SJCRH30 (cell line): ENCODE measurements at regions not wholly inside any gene's neighbourhood (a gene's known extent, or its start where the extent isn't known, plus 50 kb on each side); places are given as distances from the start of the nearest gene placed in this dataset.

ENCODE experiments used
- DNase-seq, 2 experiments: peaks; one replicate each; pipeline ENCODE4 v3.0.0-alpha.2; 2015 to 2020
- H3K27ac ChIP-seq: fragments of 250-450 bp; sonication (Bioruptor Pico); 2 replicates; pipeline ENCODE4 v1.5.1; 2020; ENCODE audit warnings: mild to moderate bottlenecking, moderate library complexity
- H3K27me3 ChIP-seq: fragments of 250-450 bp; sonication (Bioruptor Pico); 2 replicates; pipeline ENCODE4 v1.5.1; 2020; ENCODE audit warnings: mild to moderate bottlenecking, moderate library complexity
- H3K36me3 ChIP-seq: fragments of 250-450 bp; sonication (Bioruptor Pico); 2 replicates; pipeline ENCODE4 v1.5.1; 2020; ENCODE audit warnings: mild to moderate bottlenecking, moderate library complexity
- H3K4me1 ChIP-seq: fragments of 250-450 bp; sonication (Bioruptor Pico); 2 replicates; pipeline ENCODE4 v1.5.1; 2020; ENCODE audit warnings: mild to moderate bottlenecking, moderate library complexity
- H3K4me3 ChIP-seq: fragments of 250-450 bp; sonication (Bioruptor Pico); 2 replicates; pipeline ENCODE4 v1.5.1; 2020; ENCODE audit warnings: mild to moderate bottlenecking, moderate library complexity
- H3K9me3 ChIP-seq: fragments of 250-450 bp; sonication (Bioruptor Pico); replicated peaks from 2 replicates; pipeline ENCODE4 v1.5.1; 2020; ENCODE audit warnings: mild to moderate bottlenecking, moderate library complexity

DNA sequence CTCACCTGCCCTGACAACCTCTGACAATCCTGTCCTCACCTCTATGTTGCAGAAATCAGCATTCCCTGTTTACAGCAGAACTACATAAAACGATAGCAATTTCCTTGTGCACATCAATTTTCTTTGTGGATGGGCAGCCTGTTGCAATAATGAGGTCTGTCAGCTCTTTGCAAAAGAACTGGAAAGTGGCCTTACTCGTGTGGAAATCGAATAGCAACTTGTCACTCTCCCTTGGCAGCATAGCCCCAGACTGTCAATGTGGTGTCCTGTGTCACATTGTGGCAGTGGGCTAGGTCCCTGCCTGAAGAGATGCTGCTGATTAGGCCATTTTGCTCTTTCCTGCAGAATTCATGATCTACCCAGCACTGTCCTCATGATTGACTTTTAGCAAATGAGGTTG is 531.9 kb downstream of the CCDC85A start:
- Histone ChIP-seq H3K4me1 (no peaks in the 10 kb centered on the region), H3K27me3 (peaks cover 4% of the 10 kb centered on the region; the same call in 1 of the 2 replicates), H3K4me3 (no peak overlapping the region), H3K36me3 (no peaks in the 10 kb centered on the region), H3K9me3 (peaks cover 3% of the 10 kb centered on the region; the same call in 1 of the 2 replicates), H3K27ac (no peak overlapping the region)
- DNase-seq = no peak

DNA sequence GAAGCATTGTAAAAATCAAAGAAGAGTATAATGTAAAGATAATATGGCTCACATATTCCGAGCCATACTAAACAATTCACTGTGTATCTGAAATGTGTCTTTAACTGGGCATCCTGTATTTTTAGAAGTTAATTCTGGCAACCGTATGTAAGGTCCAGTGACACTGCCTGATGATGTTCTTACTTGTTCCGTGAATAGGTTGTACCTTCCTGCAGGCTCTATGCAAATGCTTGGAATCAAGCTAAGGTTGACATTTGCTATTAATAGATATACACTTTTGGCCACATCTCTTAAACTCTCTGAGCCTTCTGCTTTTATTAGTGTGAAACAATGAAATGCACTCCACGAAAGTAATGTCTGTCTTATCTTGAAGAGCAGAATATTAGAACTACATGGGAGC is 534.6 kb downstream of the CCDC85A start:
- H3K4me1 ChIP-seq = no peaks in the 10 kb centered on the region
- peaks cover 4% of the 10 kb centered on the region; the same call in 1 of the 2 replicates for H3K27me3 ChIP-seq
- no peak overlapping the region for H3K27ac ChIP-seq
- DNase-seq = no peak
- H3K36me3 ChIP-seq = no peaks in the 10 kb centered on the region
- H3K9me3 ChIP-seq = peaks cover 3% of the 10 kb centered on the region; the same call in 1 of the 2 replicates
- no peak overlapping the region for H3K4me3 ChIP-seq

DNA sequence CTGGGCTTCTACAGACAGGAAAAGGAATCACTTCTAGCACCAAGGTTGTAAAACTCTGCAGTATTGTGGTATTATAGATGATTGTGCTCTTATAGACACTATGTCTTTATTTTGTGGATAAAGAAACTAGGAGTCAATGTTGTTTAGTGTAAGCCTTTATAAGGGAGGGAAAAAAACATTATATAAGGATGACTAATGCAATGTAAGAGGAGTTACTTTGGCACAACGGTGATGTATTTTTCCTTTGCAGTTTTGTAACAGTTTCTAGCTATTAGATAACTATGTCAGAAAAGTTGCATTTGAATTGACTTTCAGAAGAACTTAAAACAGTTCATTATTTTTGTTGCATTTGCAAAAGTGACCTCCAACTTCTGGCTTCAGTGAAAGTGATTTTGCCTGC is 545.4 kb downstream of the CCDC85A start:
- Histone ChIP-seq H3K4me3 (no peak overlapping the region), H3K27ac (no peak overlapping the region)
- no peak for DNase-seq

DNA sequence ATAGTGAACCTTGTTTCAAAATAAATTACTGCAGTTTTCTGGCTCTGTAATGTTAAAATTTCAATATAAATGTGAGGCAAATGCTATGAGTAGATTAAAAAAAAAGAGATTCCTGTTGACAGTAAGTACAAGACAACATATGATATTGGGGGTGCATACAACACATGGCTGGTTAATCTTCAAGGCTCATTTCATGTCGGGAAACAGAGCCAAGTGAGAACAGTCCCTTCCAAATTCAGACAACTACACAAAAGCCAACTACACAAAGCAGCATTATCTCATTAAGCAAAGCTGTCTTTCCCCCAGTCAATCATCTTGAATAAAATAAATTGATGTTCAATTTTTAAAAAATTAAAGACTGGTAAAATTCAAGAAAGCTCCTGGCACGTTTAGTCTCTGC is 549.2 kb downstream of the CCDC85A start:
- H3K27me3 ChIP-seq = no peaks in the 10 kb centered on the region
- no peaks in the 10 kb centered on the region for H3K36me3 ChIP-seq
- H3K4me1 ChIP-seq = no peaks in the 10 kb centered on the region
- H3K9me3 ChIP-seq = no peaks in the 10 kb centered on the region
- no peak overlapping the region for H3K27ac ChIP-seq
- H3K4me3 ChIP-seq = no peak overlapping the region
- DNase-seq = no peak

More for the DNA sequence above, 545.4 kb downstream of the CCDC85A start:
- Histone ChIP-seq H3K9me3 (no peaks in the 10 kb centered on the region), H3K4me1 (no peaks in the 10 kb centered on the region), H3K36me3 (no peaks in the 10 kb centered on the region), H3K27me3 (no peaks in the 10 kb centered on the region)

DNA sequence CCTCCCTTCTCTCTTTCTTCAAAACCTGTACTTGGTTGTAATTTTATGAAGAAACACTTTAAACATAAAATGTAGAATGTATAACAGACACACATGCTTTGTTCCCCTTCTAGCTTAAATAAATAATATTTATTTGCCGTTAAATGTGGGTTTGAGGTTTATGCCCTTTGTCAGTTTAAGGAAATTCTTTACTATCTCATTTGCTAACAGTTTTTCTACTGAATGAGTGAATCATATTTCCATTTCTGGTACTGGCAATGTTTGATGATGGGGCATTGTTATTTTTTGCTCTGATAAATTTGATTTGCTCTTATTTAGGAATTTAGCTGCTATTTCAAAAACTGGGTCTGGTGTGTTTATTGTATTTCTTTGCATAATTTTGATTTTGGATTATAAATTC is 555.6 kb downstream of the CCDC85A start:
- H3K4me3 ChIP-seq = no peak overlapping the region
- H3K27ac ChIP-seq = no peak overlapping the region
- H3K36me3 ChIP-seq = no peaks in the 10 kb centered on the region
- peaks cover 4% of the 10 kb centered on the region; the same call in 1 of the 2 replicates for H3K4me1 ChIP-seq
- no peak for DNase-seq
- no peaks in the 10 kb centered on the region for H3K9me3 ChIP-seq
- no peaks in the 10 kb centered on the region for H3K27me3 ChIP-seq

DNA sequence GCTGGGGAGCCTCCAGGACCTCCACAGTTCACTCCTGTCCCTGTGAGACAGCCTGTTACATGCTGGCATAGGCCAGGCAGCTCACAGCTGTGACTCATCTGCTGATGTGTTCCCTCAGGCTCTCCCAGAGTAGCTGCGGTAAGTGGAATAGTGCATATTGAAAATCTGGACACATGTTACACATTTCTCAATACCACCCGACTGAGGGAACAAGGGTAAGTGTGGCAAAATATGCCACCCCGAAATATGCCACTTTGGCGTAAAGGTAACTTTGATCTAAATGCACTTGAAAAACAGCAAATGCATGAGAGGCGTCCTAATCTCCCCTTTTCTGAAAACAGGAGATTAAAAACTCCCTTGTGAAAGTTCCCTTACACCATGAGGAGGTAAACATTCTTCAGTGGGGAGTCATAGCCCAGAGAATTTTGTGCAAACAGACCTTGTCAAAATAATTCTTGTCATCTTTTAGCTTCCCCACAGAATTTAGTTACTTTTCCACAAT is 557.9 kb downstream of the CCDC85A start:
- Histone ChIP-seq H3K4me1 (peaks cover 4% of the 10 kb centered on the region; the same call in 1 of the 2 replicates), H3K27ac (peak overlapping the region; percentile 47), H3K9me3 (no peaks in the 10 kb centered on the region), H3K36me3 (no peaks in the 10 kb centered on the region), H3K4me3 (peak overlapping the region; percentile 31), H3K27me3 (no peaks in the 10 kb centered on the region)
- DNase-seq = peak; percentile 62 to 64

DNA sequence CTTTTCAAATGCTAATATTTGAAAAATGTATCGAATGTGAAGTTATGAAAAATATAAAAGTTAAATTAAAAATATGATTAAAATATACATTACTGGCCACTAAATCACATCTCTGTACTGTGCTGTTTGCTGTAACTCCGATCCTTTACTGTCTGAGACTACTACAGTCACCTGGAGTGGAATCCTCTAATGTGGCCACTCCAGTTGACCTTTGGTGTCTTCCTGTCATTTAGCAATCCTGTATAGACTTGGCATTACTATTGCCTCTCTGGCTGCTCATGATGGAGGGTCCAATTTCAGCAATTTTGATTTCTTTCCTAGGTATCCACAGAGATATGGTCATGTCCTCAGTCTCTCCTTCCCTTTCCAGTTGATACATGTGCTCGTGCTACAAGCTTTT is 560.0 kb downstream of the CCDC85A start:
- Histone ChIP-seq H3K27ac (no peak overlapping the region), H3K9me3 (no peaks in the 10 kb centered on the region), H3K36me3 (no peaks in the 10 kb centered on the region), H3K4me1 (peaks cover 4% of the 10 kb centered on the region; the same call in 1 of the 2 replicates), H3K4me3 (no peak overlapping the region), H3K27me3 (no peaks in the 10 kb centered on the region)
- DNase-seq = no peak

DNA sequence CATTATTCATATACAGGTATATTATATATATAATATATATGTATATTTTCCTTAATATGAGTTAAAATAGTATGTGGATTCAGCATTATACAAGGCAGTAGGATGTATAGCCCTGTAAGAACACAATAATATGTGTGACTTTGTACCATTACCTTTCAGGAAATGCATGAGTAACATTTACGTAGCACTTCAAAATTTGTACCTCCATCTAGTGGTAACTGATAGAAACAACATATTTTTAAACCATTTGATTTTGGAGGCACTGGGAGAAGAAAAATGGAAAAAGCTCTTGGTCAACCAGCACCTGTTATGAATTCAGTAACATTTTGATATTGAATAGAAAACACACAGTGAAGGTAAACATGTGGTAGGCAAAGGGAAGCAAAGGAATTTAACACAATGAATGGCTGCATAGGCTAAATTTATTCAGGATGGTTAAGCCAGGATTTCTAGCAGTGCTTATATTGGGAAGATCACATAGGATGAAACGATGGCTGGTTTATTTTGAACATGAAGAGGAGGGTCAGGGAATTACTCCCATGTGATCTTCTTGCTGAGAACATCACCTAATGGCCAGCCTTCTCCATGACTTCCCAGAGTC is 565.5 kb downstream of the CCDC85A start:
- H3K36me3 ChIP-seq = no peaks in the 10 kb centered on the region
- no peaks in the 10 kb centered on the region; the same call in 1 of the 2 replicates for H3K9me3 ChIP-seq
- H3K4me3 ChIP-seq = no peak overlapping the region
- H3K27ac ChIP-seq = no peak overlapping the region
- DNase-seq = peak in 1 of 2 experiments; percentile 45
- H3K27me3 ChIP-seq = 0 out of 2 replicates have a peak, but pooled peaks cover 3% of the 10 kb centered on the region
- no peaks in the 10 kb centered on the region for H3K4me1 ChIP-seq

DNA sequence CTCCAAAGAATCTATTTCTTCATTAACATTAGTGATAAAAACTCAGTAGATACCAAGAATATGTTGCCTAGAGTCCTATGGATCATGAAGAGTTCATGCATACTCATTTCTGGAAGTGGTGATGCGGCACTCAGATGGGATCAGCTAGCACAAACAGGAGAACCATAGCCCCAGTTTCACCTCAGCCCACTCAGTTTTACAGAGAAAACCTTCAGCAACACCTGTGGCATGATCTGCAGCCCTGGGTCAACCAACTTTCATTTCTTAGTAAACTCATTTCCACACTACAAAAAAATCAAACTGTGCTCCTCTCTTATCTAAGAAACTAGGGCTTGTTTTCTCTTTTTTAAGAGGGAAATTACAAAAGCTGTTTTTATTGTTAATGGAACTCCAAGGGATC is 569.4 kb downstream of the CCDC85A start:
- H3K36me3 ChIP-seq = no peaks in the 10 kb centered on the region
- H3K9me3 ChIP-seq = no peaks in the 10 kb centered on the region; the same call in 1 of the 2 replicates
- DNase-seq = no peak
- no peak overlapping the region for H3K4me3 ChIP-seq
- no peaks in the 10 kb centered on the region for H3K4me1 ChIP-seq
- H3K27ac ChIP-seq = no peak overlapping the region
- H3K27me3 ChIP-seq = peaks cover 3% of the 10 kb centered on the region; the same call in 1 of the 2 replicates

DNA sequence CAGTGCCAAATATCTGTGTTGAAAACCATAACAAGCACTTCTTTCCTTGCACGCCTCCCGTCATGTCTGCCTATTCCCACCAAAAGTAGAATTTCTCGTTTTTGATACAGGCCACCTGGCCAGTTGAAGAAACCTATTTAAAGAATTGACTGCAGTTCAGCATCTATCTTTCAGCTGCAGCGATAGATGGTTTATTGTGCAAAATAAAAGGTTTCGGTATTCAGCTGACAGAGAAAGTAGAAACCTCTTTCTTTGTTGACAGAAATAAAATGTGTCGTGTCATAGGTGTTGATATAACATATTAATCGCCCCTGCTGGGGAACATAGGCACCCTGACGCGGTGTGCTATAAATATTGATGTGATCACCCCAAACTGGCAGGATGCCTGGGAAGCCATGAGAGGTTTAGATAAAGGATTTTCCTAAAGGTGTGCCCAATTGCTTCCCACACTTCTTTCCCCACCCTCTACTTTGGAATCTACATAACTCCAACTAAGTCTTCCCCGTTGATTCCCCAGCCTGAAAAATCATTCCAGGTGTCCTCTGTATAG is 570.4 kb downstream of the CCDC85A start:
- Histone ChIP-seq H3K4me1 (no peaks in the 10 kb centered on the region), H3K4me3 (no peak overlapping the region), H3K9me3 (no peaks in the 10 kb centered on the region; the same call in 1 of the 2 replicates), H3K27ac (no peak overlapping the region), H3K36me3 (no peaks in the 10 kb centered on the region), H3K27me3 (peaks cover 3% of the 10 kb centered on the region; the same call in 1 of the 2 replicates)
- DNase-seq = no peak

DNA sequence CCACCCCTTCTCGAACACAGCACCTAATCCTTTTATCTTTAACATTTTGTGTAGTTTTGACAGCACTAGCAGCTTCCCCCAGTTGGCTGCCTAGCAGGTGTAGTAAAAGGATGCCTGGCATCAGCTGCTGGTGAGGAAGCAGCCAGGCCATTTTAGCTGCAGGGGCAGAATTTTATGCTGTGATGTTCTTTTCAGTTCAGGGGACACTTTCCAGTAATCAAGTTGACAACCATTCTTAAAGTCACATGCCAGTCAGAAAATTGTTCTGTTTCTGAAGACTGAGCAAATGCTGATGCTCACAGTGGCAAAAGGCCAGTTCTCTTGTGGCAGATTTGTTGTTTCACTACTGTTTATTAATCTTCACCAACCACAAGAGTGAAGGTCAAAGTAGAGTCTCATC is 570.8 kb downstream of the CCDC85A start:
- no peak overlapping the region for H3K4me3 ChIP-seq
- no peaks in the 10 kb centered on the region for H3K36me3 ChIP-seq
- H3K27me3 ChIP-seq = peaks cover 3% of the 10 kb centered on the region; the same call in 1 of the 2 replicates
- no peak for DNase-seq
- no peaks in the 10 kb centered on the region for H3K4me1 ChIP-seq
- H3K27ac ChIP-seq = no peak overlapping the region
- no peaks in the 10 kb centered on the region; the same call in 1 of the 2 replicates for H3K9me3 ChIP-seq

DNA sequence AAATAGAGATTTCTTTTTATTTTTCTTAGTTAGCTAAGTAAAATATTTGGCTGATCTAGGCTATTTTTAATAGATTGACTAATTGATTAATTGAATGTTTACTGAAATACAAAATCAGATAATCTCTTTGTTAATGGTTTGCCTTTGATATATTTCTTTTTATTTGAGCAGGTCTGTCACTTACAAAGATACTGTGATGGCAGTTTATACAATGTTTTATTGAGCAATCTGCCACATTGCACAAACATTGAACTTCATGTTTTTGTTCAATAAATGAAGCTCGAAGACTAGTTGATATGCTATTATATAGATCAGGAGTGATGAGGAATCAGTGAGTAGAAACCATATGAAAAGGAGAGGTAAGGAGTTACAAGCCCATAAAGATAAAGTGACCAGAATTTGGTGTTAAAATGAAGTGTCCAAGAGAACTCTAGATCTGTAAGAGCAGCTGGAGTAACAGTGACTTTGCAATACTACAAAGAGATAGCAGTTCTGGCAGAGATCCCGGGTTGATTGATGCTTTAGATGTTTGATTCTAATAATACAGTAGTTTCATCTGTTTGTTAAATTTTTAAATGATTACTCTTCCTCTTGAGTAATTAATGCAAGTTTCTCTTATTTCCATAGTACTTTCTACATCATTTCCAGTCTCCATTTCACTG is 574.2 kb downstream of the CCDC85A start:
- H3K27ac ChIP-seq = no peak overlapping the region
- H3K27me3 ChIP-seq = no peaks in the 10 kb centered on the region; the same call in 1 of the 2 replicates
- H3K9me3 ChIP-seq = no peaks in the 10 kb centered on the region
- H3K4me3 ChIP-seq = no peak overlapping the region
- no peaks in the 10 kb centered on the region for H3K36me3 ChIP-seq
- H3K4me1 ChIP-seq = no peaks in the 10 kb centered on the region
- DNase-seq = no peak

DNA sequence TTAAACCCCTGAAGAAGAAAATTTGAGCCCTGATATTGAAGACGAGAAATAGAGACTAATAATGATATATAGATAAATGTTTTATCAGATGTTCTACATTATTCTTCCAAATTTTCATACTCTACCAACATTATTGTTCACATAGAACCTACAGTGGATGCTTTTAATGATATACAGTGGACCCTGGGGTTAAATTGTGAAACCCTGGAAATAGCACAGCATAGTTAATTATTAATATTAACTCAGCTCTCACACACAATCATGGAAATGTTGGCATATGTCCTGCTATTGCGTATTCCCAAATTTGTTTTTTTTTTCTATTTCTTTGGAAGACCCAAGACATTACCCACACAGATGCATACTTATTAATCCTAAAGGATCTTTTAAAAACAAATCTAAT is 579.9 kb downstream of the CCDC85A start:
- Histone ChIP-seq H3K27me3 (no peaks in the 10 kb centered on the region), H3K9me3 (no peaks in the 10 kb centered on the region), H3K27ac (no peak overlapping the region), H3K4me3 (no peak overlapping the region), H3K36me3 (no peaks in the 10 kb centered on the region), H3K4me1 (no peaks in the 10 kb centered on the region)
- DNase-seq = no peak

DNA sequence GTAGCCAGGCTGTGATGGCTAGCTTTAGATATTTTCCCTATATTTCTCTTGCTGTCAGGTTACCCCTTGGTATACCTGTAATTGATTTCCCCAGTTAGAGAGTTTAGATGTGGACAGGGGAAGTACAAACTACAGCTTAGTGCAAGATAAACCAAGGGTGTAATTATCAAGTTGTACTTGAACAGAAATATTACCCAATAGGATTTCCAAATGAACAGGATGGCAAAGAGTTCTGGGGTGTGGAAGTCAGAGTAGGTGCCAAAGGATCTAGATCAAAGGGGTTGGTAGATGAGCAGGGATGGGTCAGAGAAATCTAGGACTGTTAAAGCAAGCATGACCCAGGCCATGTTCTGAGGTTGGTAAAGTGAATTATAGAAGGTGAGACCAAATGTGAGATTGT is 585.2 kb downstream of the CCDC85A start:
- Histone ChIP-seq H3K9me3 (no peaks in the 10 kb centered on the region), H3K4me3 (no peak overlapping the region), H3K27ac (no peak overlapping the region), H3K4me1 (no peaks in the 10 kb centered on the region), H3K27me3 (0 out of 2 replicates have a peak, but pooled peaks cover 3% of the 10 kb centered on the region), H3K36me3 (no peaks in the 10 kb centered on the region)
- no peak for DNase-seq

DNA sequence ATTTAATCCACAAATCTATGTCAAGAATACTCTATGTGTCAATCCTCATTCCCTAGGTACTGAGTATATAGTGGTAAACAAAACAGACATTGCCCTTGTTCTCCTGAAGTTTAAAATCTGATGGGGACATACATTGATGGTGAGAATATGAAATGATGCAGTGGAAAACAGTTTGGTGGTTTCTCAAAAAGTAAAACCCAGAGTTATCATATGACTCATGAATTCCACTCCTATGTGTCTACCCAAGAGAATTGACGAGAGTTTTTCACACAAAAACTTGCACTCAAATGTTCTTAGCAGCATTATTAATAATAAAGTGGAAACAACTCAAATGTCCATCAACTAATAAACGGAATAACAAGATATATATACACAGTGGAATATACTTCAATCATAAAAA is 586.7 kb downstream of the CCDC85A start:
- H3K4me3 ChIP-seq = no peak overlapping the region
- no peak for DNase-seq
- H3K36me3 ChIP-seq = no peaks in the 10 kb centered on the region
- H3K9me3 ChIP-seq = no peaks in the 10 kb centered on the region
- H3K27me3 ChIP-seq = 0 out of 2 replicates have a peak, but pooled peaks cover 3% of the 10 kb centered on the region
- H3K4me1 ChIP-seq = no peaks in the 10 kb centered on the region
- H3K27ac ChIP-seq = no peak overlapping the region
